IMR-90 (cell line): ENCODE measurements at regions not wholly inside any gene's neighbourhood (a gene's known extent, or its start where the extent isn't known, plus 50 kb on each side); places are given as distances from the start of the nearest gene placed in this dataset.

Source experiments
- ATAC-seq: fragments of 200-7000 bp; cut with Tn5 transposase; 2 replicates; pipeline ENCODE4 v1.9.1; 2020; ENCODE audit warnings: low read depth, mild to moderate bottlenecking, moderate library complexity
- BruUV-seq: library from RNA; stranded (reverse); fragments of 400-500 nt; replicated peaks from 2 replicates; lab custom pipeline; 2021; lab: Mats Ljungman, UMichigan
- CTCF ChIA-PET: fragments of 300-600 bp; formaldehyde crosslinking; extraction: SDS; loops from one replicate; lab custom pipeline; 2021; ENCODE audit warnings: antibody characterized with exemption; lab: Yijun Ruan, JAX
- POLR2A ChIA-PET: fragments of 300-600 bp; sonication (Branson Sonifier 250); formaldehyde crosslinking; loops from one replicate; lab custom pipeline; 2022; ENCODE audit warnings: antibody characterized with exemption; ENCODE audit not compliant: unreplicated experiment; lab: Charles Lee
- DNase-seq: peaks from one replicate; pipeline ENCODE4 v3.0.0; 2013
- H2AFZ ChIP-seq: replicated peaks from 2 replicates; pipeline ENCODE3; 2013; ENCODE audit warnings: low read length, mild to moderate bottlenecking; ENCODE audit not compliant: poor library complexity
- H2AK5ac ChIP-seq: 2 replicates; pipeline ENCODE4 v1.6.1; 2013; ENCODE audit warnings: low read depth, low read length, inconsistent platforms
- H2AK9ac ChIP-seq: replicated peaks from 2 replicates; pipeline ENCODE3; 2013; ENCODE audit warnings: mild to moderate bottlenecking, low read depth, low read length, moderate library complexity; ENCODE audit not compliant: poor library complexity
- H2BK120ac ChIP-seq: 2 replicates; pipeline ENCODE4 v1.6.1; 2013; ENCODE audit warnings: low read depth, low read length, inconsistent platforms
- H2BK15ac ChIP-seq: 3 replicates; pipeline ENCODE4 v1.6.1; 2013; ENCODE audit warnings: low read depth, low read length, inconsistent platforms
- H2BK20ac ChIP-seq: 2 replicates; pipeline ENCODE4 v1.6.1; 2013; ENCODE audit warnings: low read depth, mild to moderate bottlenecking, inconsistent platforms, low read length, moderate library complexity
- H2BK5ac ChIP-seq: 2 replicates; pipeline ENCODE4 v1.6.1; 2013; ENCODE audit warnings: mild to moderate bottlenecking, low read depth, low read length, inconsistent platforms; ENCODE audit not compliant: poor library complexity, severe bottlenecking
- H3K14ac ChIP-seq: replicated peaks from 2 replicates; pipeline ENCODE4 v1.6.1; 2013; ENCODE audit warnings: low read depth, low read length, inconsistent platforms
- H3K18ac ChIP-seq: 2 replicates; pipeline ENCODE4 v1.6.1; 2013; ENCODE audit warnings: low read depth, low read length, control low read depth
- H3K23ac ChIP-seq: 2 replicates; pipeline ENCODE4 v1.6.1; 2013; ENCODE audit warnings: low read depth, low read length, inconsistent platforms
- H3K27ac ChIP-seq: 2 replicates; pipeline ENCODE4 v1.5.1; 2013; ENCODE audit warnings: mild to moderate bottlenecking, control low read depth, low read length; ENCODE audit not compliant: insufficient read depth
- H3K27me3 ChIP-seq: 2 replicates; pipeline ENCODE4 v1.6.1; 2013; ENCODE audit warnings: low read length; ENCODE audit not compliant: control insufficient read depth, insufficient read depth
- H3K36me3 ChIP-seq: 2 replicates; pipeline ENCODE4 v1.6.1; 2013; ENCODE audit warnings: low read length, mixed read lengths; ENCODE audit not compliant: control insufficient read depth, insufficient read depth
- H3K4ac ChIP-seq: 2 replicates; pipeline ENCODE4 v1.6.1; 2013; ENCODE audit warnings: low read depth, low read length, inconsistent platforms
- H3K4me1 ChIP-seq: 2 replicates; pipeline ENCODE4 v1.6.1; 2013; ENCODE audit warnings: low read length, mixed read lengths; ENCODE audit not compliant: control insufficient read depth, insufficient read depth
- H3K4me2 ChIP-seq: 2 replicates; pipeline ENCODE4 v1.6.1; 2013; ENCODE audit warnings: low read depth, mild to moderate bottlenecking, control low read depth, low read length, moderate library complexity
- H3K4me3 ChIP-seq: 2 replicates; pipeline ENCODE4 v1.5.1; 2013; ENCODE audit warnings: low read depth, mild to moderate bottlenecking, control low read depth, low read length, moderate library complexity; ENCODE audit not compliant: insufficient read depth
- H3K56ac ChIP-seq: 2 replicates; pipeline ENCODE4 v1.6.1; 2013; ENCODE audit warnings: low read length, inconsistent platforms; ENCODE audit not compliant: insufficient read depth; ENCODE audit errors: extremely low read depth
- H3K79me1 ChIP-seq, 2 experiments: 2 replicates each; pipeline ENCODE4 v1.6.1; 2013; ENCODE audit warnings: low read length in 2 of 2, inconsistent platforms in 1 of 2, low read depth in 1 of 2
- H3K9ac ChIP-seq: 2 replicates; pipeline ENCODE4 v1.6.1; 2013; ENCODE audit warnings: low read depth, low read length, control low read depth
- H3K9me1 ChIP-seq: 2 replicates; pipeline ENCODE4 v1.6.1; 2013; ENCODE audit warnings: low read length, inconsistent platforms; ENCODE audit not compliant: insufficient read depth
- H3K9me3 ChIP-seq: 2 replicates; pipeline ENCODE4 v1.6.1; 2013; ENCODE audit warnings: low read length; ENCODE audit not compliant: control insufficient read depth, insufficient read depth
- H4K20me1 ChIP-seq: 2 replicates; pipeline ENCODE4 v1.6.1; 2013; ENCODE audit warnings: low read length, inconsistent platforms; ENCODE audit not compliant: insufficient read depth
- H4K5ac ChIP-seq: 2 replicates; pipeline ENCODE4 v1.6.1; 2013; ENCODE audit warnings: mild to moderate bottlenecking, low read depth, low read length, control low read depth
- H4K8ac ChIP-seq, 2 experiments: 2 replicates each; pipeline ENCODE4 v1.6.1; 2013; ENCODE audit warnings: low read depth in 2 of 2, low read length in 2 of 2, control low read depth in 1 of 2, inconsistent platforms in 1 of 2
- H4K91ac ChIP-seq: 2 replicates; pipeline ENCODE4 v1.6.1; 2013; ENCODE audit warnings: low read depth, low read length, inconsistent platforms; ENCODE audit not compliant: insufficient read depth
- BHLHE40 ChIP-seq: fragments of 150-350 bp; IDR thresholded peaks from 2 replicates; pipeline ENCODE4 v1.6.1; 2016; ENCODE audit warnings: mild to moderate bottlenecking, low read depth, low read length
- CEBPB ChIP-seq: IDR thresholded peaks from 2 replicates; pipeline ENCODE4 v1.6.1; 2012; ENCODE audit warnings: low read depth, low read length, improper control_type of control experiment
- CHD1 ChIP-seq: IDR thresholded peaks from 2 replicates; pipeline ENCODE4 v1.6.1; 2012; ENCODE audit warnings: low read depth, low read length, improper control_type of control experiment
- FOS ChIP-seq: fragments of 150-350 bp; IDR thresholded peaks from 2 replicates; pipeline ENCODE4 v1.6.1; 2016; ENCODE audit warnings: low read depth, low read length
- MAFK ChIP-seq: IDR thresholded peaks from 2 replicates; pipeline ENCODE4 v1.6.1; 2012; ENCODE audit warnings: low read depth, low read length, improper control_type of control experiment
- MAZ ChIP-seq: IDR thresholded peaks from 2 replicates; pipeline ENCODE4 v1.6.1; 2012; ENCODE audit warnings: low read depth, mild to moderate bottlenecking, low read length, improper control_type of control experiment, moderate library complexity, borderline replicate concordance
- NFE2L2 ChIP-seq: fragments of 150-350 bp; IDR thresholded peaks from 2 replicates; pipeline ENCODE4 v1.6.1; 2016; ENCODE audit warnings: low read depth, mild to moderate bottlenecking, low read length
- POLR2A ChIP-seq: IDR thresholded peaks from 2 replicates; pipeline ENCODE4 v1.6.1; 2012; ENCODE audit warnings: mild to moderate bottlenecking, low read depth, low read length
- RCOR1 ChIP-seq: IDR thresholded peaks from 2 replicates; pipeline ENCODE4 v1.6.1; 2012; ENCODE audit warnings: mild to moderate bottlenecking, low read length, improper control_type of control experiment; ENCODE audit not compliant: insufficient replicate concordance
- RFX5 ChIP-seq: IDR thresholded peaks from 2 replicates; pipeline ENCODE4 v1.8.0; 2012; ENCODE audit warnings: low read depth, mild to moderate bottlenecking, low read length, moderate library complexity
- SMC3 ChIP-seq: fragments of 150-350 bp; IDR thresholded peaks from 2 replicates; pipeline ENCODE4 v1.6.1; 2016; ENCODE audit warnings: low read depth, mild to moderate bottlenecking, antibody characterized with exemption, low read length, moderate library complexity
- WGBS, 2 experiments: methylation state at CpG; one replicate each; pipeline versions ENCODE4 v1.1.5 to v1.1.7; 2013; ENCODE audit warnings: missing lambda C conversion rate in 2 of 2; ENCODE audit not compliant: insufficient read length in 1 of 2; ENCODE audit errors: extremely low coverage in 2 of 2; 5-methylcytosine and 5-hydroxymethylcytosine counted together
- dilution Hi-C: fragments of 300-500 bp; cut with HindIII; formaldehyde crosslinking; loops from one replicate; pipeline ENCODE4 v1.14.3; 2018; ENCODE audit warnings: low sequenced_read_pairs; ENCODE audit not compliant: unreplicated experiment
- in situ Hi-C: fragments of 300-500 bp; cut with MboI; formaldehyde crosslinking; loops from 3 replicates; pipeline ENCODE4 v1.14.3; 2019; ENCODE audit warnings: low sequenced_read_pairs, inconsistent platforms, mixed read lengths
- intact Hi-C: fragments of 100-400 bp; cut with micrococcal nuclease; formaldehyde crosslinking; loops from 2 replicates; pipeline ENCODE4 v1.10.0; 2022
- TF ChIP-seq, protein P1 (sequence below): conservative IDR thresholded peaks from 2 replicates; pipeline ENCODE4 v1.5.1; 2012; ENCODE audit warnings: mild to moderate bottlenecking, low read depth, low read length, improper control_type of control experiment

GRCh38 chr16:48829336-48830310 lies 219.6 kb upstream of the N4BP1 start (continued):
- TF ChIP-seq BHLHE40 = no peak

DNA sequence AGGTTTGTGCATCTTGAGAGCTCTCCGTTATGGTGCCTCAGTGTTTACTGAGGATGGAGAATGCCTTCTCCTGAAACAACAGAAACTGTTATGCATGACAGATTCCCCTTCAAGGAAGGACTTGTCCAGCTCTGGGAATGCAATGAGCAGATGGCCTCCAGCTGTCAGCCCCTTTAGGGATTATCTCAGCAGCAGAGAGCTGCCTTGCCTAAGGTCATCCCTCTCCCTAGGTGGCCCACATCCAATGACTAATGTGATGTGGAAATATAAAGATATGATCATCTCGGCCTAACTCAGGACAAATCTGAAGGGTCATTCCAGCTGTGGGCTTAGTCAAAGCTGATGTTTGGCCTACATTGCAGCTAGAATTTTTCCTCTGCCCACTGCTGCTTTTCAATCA lies 214.3 kb upstream of the N4BP1 start:
- Histone ChIP-seq H3K9me1 (no peaks in the 10 kb centered on the region), H3K56ac (no peak overlapping the region; the same call in 1 of the 2 replicates), H4K8ac (no peak overlapping the region), H3K23ac (no peak overlapping the region), H2AK5ac (no peak overlapping the region), H3K9ac (no peak overlapping the region), H2AFZ (no peak overlapping the region), H4K5ac (no peak overlapping the region), H2BK120ac (no peak overlapping the region), H3K4ac (no peak overlapping the region), H2BK15ac (no peak overlapping the region), H2BK20ac (no peak overlapping the region), H3K4me3 (no peak overlapping the region), H3K14ac (no peak overlapping the region), H3K36me3 (no peaks in the 10 kb centered on the region), H2AK9ac (no peak overlapping the region), H3K9me3 (no peaks in the 10 kb centered on the region), H4K91ac (no peak overlapping the region), H3K4me2 (no peak overlapping the region), H4K20me1 (no peaks in the 10 kb centered on the region), H3K79me1 (no peaks in the 10 kb centered on the region), H3K27ac (no peak overlapping the region), H2BK5ac (no peak overlapping the region), H3K4me1 (no peaks in the 10 kb centered on the region), H3K18ac (no peak overlapping the region), H3K27me3 (no peaks in the 10 kb centered on the region)
- no TSS peak for BruUV-seq
- TF ChIP-seq RFX5 (no peak), FOS (no peak), CEBPB (no peak), SMC3 (no peak), POLR2A (no peak), NFE2L2 (no peak), MAFK (no peak), RCOR1 (no peak), CHD1 (no peak), MAZ (no peak)
- TF ChIP-seq, protein P1, sequence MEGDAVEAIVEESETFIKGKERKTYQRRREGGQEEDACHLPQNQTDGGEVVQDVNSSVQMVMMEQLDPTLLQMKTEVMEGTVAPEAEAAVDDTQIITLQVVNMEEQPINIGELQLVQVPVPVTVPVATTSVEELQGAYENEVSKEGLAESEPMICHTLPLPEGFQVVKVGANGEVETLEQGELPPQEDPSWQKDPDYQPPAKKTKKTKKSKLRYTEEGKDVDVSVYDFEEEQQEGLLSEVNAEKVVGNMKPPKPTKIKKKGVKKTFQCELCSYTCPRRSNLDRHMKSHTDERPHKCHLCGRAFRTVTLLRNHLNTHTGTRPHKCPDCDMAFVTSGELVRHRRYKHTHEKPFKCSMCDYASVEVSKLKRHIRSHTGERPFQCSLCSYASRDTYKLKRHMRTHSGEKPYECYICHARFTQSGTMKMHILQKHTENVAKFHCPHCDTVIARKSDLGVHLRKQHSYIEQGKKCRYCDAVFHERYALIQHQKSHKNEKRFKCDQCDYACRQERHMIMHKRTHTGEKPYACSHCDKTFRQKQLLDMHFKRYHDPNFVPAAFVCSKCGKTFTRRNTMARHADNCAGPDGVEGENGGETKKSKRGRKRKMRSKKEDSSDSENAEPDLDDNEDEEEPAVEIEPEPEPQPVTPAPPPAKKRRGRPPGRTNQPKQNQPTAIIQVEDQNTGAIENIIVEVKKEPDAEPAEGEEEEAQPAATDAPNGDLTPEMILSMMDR = no peak
- ChIA-PET POLR2A (no interaction called here), CTCF (no interaction called here)
- dilution Hi-C loops (no loop called here), intact Hi-C loops (no loop called here), in situ Hi-C loops (no loop called here)
- no peak for ATAC-seq
- no CpG with 5 or more reads among the region's 2 CpGs for WGBS, 2 experiments
- no peak for DNase-seq
